Liver (tissue), 8 donors: ENCODE measurements at regions not wholly inside any gene's neighbourhood (a gene's known extent, or its start where the extent isn't known, plus 50 kb on each side); places are given as distances from the start of the nearest gene placed in this dataset.

Source experiments
- DNase-seq: peaks from one replicate; pipeline ENCODE4 v3.0.0-alpha.2; 2017; ENCODE audit warnings: low spot score
- H3K27ac ChIP-seq, 2 donors: one replicate each; pipeline ENCODE4 v1.7.0; 2013; ENCODE audit warnings: inconsistent platforms in 2 of 2, low read length in 2 of 2, control low read depth in 1 of 2, low read depth in 1 of 2, mild to moderate bottlenecking in 1 of 2
- H3K27me3 ChIP-seq, 4 donors: one replicate each; pipeline versions ENCODE4 v1.6.1 to v1.7.0; 2013; ENCODE audit warnings: low read length in 3 of 4, inconsistent platforms in 1 of 4, mild to moderate bottlenecking in 1 of 4, moderate library complexity in 1 of 4; ENCODE audit not compliant: control insufficient read depth in 4 of 4, insufficient read depth in 4 of 4
- H3K36me3 ChIP-seq, 4 donors: one replicate each; pipeline versions ENCODE4 v1.6.1 to v1.7.0; 2013; ENCODE audit warnings: low read length in 3 of 4, mild to moderate bottlenecking in 3 of 4, low read depth in 1 of 4, moderate library complexity in 1 of 4; ENCODE audit not compliant: control insufficient read depth in 4 of 4, insufficient read depth in 3 of 4
- H3K4me1 ChIP-seq, 4 donors: one replicate each; pipeline versions ENCODE4 v1.6.1 to v1.7.0; 2013; ENCODE audit warnings: low read length in 3 of 4, mild to moderate bottlenecking in 3 of 4, moderate library complexity in 1 of 4; ENCODE audit not compliant: control insufficient read depth in 4 of 4, insufficient read depth in 4 of 4
- H3K4me3 ChIP-seq, 3 donors: one replicate each; pipeline versions ENCODE4 v1.6.1 to v1.7.0; 2013; ENCODE audit warnings: low read length in 3 of 3, control low read depth in 1 of 3, low read depth in 1 of 3, mild to moderate bottlenecking in 1 of 3
- H3K9ac ChIP-seq, 2 donors: one replicate each; pipeline ENCODE4 v1.7.0; 2013; ENCODE audit warnings: low read length in 2 of 2, mild to moderate bottlenecking in 2 of 2, moderate library complexity in 2 of 2, control low read depth in 1 of 2, low read depth in 1 of 2
- H3K9me3 ChIP-seq, 4 donors: one replicate each; pipeline versions ENCODE4 v1.6.1 to v1.7.0; 2013; ENCODE audit warnings: low read length in 3 of 4; ENCODE audit not compliant: control insufficient read depth in 4 of 4
- EGR1 ChIP-seq, 2 donors: IDR thresholded peaks; 2 replicates each; pipeline ENCODE4 v1.6.1; 2016 to 2018; ENCODE audit warnings: antibody characterized with exemption in 2 of 2, low read depth in 2 of 2
- FOXA1 ChIP-seq: IDR thresholded peaks from 2 replicates; pipeline ENCODE4 v1.6.1; 2016; ENCODE audit warnings: antibody characterized with exemption
- FOXA2 ChIP-seq: IDR thresholded peaks from 2 replicates; pipeline ENCODE4 v1.6.1; 2016; ENCODE audit warnings: antibody characterized with exemption
- GABPA ChIP-seq, 2 donors: IDR thresholded peaks in 1 of 2; conservative IDR thresholded peaks in 1 of 2; 2 replicates each; pipeline ENCODE4 v1.6.1; 2016; ENCODE audit warnings: antibody characterized with exemption in 2 of 2, mild to moderate bottlenecking in 1 of 2, moderate library complexity in 1 of 2
- HNF4A ChIP-seq, 2 donors: conservative IDR thresholded peaks; 2 replicates each; pipeline ENCODE4 v1.6.1; 2016; ENCODE audit warnings: antibody characterized with exemption in 2 of 2, mild to moderate bottlenecking in 2 of 2
- HNF4G ChIP-seq: IDR thresholded peaks from 2 replicates; pipeline ENCODE4 v1.6.1; 2016; ENCODE audit warnings: antibody characterized with exemption
- JUND ChIP-seq, 2 donors: IDR thresholded peaks; 2 replicates each; pipeline ENCODE4 v1.6.1; 2016; ENCODE audit warnings: antibody characterized with exemption in 2 of 2
- NR2F2 ChIP-seq: IDR thresholded peaks from 2 replicates; pipeline ENCODE4 v1.6.1; 2016; ENCODE audit warnings: antibody characterized with exemption
- RAD21 ChIP-seq, 2 donors: IDR thresholded peaks; 2 replicates each; pipeline ENCODE4 v1.6.1; 2016; ENCODE audit warnings: antibody characterized with exemption in 2 of 2, mild to moderate bottlenecking in 2 of 2
- RXRA ChIP-seq, 2 donors: IDR thresholded peaks; 2 replicates each; pipeline ENCODE4 v1.6.1; 2017 to 2018; ENCODE audit warnings: antibody characterized with exemption in 2 of 2, mild to moderate bottlenecking in 1 of 2
- SP1 ChIP-seq: IDR thresholded peaks from 2 replicates; pipeline ENCODE4 v1.6.1; 2018; ENCODE audit warnings: antibody characterized with exemption, mild to moderate bottlenecking
- TAF1 ChIP-seq: conservative IDR thresholded peaks from 2 replicates; pipeline ENCODE4 v1.6.1; 2016; ENCODE audit warnings: antibody characterized with exemption, mild to moderate bottlenecking
- YY1 ChIP-seq: IDR thresholded peaks from 2 replicates; pipeline ENCODE4 v1.6.1; 2016; ENCODE audit warnings: antibody characterized with exemption, mild to moderate bottlenecking
- WGBS: extraction: QIAGEN DNeasy Blood & Tissue Kit; methylation state at CpG from one replicate; pipeline ENCODE4 v1.1.7; 2013; 5-methylcytosine and 5-hydroxymethylcytosine counted together
- TF ChIP-seq, protein P1 (sequence below): IDR thresholded peaks from 2 replicates; pipeline ENCODE4 v1.6.1; 2016; ENCODE audit warnings: antibody characterized with exemption, mild to moderate bottlenecking
- TF ChIP-seq, protein P2 (sequence below): IDR thresholded peaks from 2 replicates; pipeline ENCODE4 v1.6.1; 2016; ENCODE audit warnings: antibody characterized with exemption
- TF ChIP-seq, protein P3 (sequence below): IDR thresholded peaks from 2 replicates; pipeline ENCODE4 v1.6.1; 2016; ENCODE audit warnings: antibody characterized with exemption
- TF ChIP-seq, protein P4 (sequence below): fragments of 150-350 bp; IDR thresholded peaks from 2 replicates; pipeline ENCODE4 v1.5.1; 2017; ENCODE audit warnings: improper control_type of control experiment, low read depth, low read length; ENCODE audit not compliant: missing input control
- TF ChIP-seq, protein P5 (sequence below): IDR thresholded peaks from 2 replicates; pipeline ENCODE4 v1.6.1; 2016; ENCODE audit warnings: antibody characterized with exemption
- donor health status: healthy.
- donor health status: healthy.
- donor health status: healthy.
- donor health status: healthy.
- donor health status: healthy.

DNA sequence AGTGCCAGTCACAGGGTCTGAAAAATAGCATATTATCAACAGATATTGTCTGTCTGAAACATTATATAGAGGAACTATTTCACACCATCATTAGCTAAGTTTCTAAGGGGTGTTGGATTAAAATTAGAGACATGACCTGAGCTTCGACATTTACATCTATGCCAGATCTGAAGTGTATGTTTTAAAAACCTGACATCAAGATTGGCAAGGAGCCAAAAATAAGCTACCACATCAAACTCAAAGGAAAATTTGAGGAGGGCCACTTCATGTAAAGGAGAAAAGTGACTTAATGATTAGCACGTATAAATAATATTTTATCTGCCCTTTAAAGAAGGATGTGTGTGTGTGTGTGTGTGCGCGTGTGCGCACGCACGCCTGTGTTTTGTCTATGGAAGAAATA, 752.0 kb upstream of the GRM7 start (continued):
- TF ChIP-seq, protein P1, sequence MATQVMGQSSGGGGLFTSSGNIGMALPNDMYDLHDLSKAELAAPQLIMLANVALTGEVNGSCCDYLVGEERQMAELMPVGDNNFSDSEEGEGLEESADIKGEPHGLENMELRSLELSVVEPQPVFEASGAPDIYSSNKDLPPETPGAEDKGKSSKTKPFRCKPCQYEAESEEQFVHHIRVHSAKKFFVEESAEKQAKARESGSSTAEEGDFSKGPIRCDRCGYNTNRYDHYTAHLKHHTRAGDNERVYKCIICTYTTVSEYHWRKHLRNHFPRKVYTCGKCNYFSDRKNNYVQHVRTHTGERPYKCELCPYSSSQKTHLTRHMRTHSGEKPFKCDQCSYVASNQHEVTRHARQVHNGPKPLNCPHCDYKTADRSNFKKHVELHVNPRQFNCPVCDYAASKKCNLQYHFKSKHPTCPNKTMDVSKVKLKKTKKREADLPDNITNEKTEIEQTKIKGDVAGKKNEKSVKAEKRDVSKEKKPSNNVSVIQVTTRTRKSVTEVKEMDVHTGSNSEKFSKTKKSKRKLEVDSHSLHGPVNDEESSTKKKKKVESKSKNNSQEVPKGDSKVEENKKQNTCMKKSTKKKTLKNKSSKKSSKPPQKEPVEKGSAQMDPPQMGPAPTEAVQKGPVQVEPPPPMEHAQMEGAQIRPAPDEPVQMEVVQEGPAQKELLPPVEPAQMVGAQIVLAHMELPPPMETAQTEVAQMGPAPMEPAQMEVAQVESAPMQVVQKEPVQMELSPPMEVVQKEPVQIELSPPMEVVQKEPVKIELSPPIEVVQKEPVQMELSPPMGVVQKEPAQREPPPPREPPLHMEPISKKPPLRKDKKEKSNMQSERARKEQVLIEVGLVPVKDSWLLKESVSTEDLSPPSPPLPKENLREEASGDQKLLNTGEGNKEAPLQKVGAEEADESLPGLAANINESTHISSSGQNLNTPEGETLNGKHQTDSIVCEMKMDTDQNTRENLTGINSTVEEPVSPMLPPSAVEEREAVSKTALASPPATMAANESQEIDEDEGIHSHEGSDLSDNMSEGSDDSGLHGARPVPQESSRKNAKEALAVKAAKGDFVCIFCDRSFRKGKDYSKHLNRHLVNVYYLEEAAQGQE: no peak
- no peak for TF ChIP-seq FOXA1

DNA sequence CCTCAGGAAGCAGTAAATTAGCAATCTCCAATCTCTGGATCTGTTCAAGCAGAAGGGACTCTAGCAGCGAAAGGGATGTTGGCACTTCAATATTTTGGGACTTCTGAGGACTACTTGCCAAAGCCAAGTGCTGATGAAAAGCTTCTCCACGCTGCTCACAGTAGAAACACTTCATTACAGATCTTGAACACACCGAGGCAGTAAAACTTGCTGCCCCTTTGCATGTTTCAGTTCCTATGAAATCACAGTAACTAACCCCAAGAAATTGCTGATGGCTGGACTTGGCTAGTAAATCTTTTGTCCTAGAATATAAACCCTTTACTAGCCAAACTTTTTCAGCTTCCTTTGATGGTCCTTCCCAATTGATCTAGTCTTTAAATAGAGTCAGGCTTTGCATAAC, 750.5 kb upstream of the GRM7 start:
- Histone ChIP-seq H3K27me3 (no peaks in the 10 kb centered on the region), H3K9ac (no peak overlapping the region), H3K36me3 (no peaks in the 10 kb centered on the region), H3K9me3 (peaks cover 0 to 5% (median under 1%) of the 10 kb centered on the region in 4 donors), H3K4me3 (no peak overlapping the region), H3K4me1 (no peaks in the 10 kb centered on the region), H3K27ac (no peak overlapping the region)
- no peak for DNase-seq
- WGBS: 84% methylated on average over 3 of the region's 3 CpGs
- TF ChIP-seq, protein P2, sequence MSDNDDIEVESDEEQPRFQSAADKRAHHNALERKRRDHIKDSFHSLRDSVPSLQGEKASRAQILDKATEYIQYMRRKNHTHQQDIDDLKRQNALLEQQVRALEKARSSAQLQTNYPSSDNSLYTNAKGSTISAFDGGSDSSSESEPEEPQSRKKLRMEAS: no peak
- TF ChIP-seq RAD21 (IDR thresholded peaks at IDR 0.05) (no peak), JUND (IDR thresholded peaks at IDR 0.05) (no peak), NR2F2 (no peak), FOXA2 (no peak), SP1 (no peak), YY1 (no peak), FOXA1 (no peak), GABPA (IDR thresholded peaks at IDR 0.05 in 1 of 2, conservative IDR thresholded peaks at IDR 0.05 in 1 of 2) (no peak), TAF1 (no peak), EGR1 (IDR thresholded peaks at IDR 0.05; ENCODE audit: low read depth in 2 of 2) (no peak), HNF4G (no peak), RXRA (IDR thresholded peaks at IDR 0.05) (no peak), HNF4A (conservative IDR thresholded peaks at IDR 0.05) (no peak)
- TF ChIP-seq, protein P3, sequence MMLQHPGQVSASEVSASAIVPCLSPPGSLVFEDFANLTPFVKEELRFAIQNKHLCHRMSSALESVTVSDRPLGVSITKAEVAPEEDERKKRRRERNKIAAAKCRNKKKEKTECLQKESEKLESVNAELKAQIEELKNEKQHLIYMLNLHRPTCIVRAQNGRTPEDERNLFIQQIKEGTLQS: no peak
- TF ChIP-seq, protein P1: no peak
- TF ChIP-seq, protein P4, sequence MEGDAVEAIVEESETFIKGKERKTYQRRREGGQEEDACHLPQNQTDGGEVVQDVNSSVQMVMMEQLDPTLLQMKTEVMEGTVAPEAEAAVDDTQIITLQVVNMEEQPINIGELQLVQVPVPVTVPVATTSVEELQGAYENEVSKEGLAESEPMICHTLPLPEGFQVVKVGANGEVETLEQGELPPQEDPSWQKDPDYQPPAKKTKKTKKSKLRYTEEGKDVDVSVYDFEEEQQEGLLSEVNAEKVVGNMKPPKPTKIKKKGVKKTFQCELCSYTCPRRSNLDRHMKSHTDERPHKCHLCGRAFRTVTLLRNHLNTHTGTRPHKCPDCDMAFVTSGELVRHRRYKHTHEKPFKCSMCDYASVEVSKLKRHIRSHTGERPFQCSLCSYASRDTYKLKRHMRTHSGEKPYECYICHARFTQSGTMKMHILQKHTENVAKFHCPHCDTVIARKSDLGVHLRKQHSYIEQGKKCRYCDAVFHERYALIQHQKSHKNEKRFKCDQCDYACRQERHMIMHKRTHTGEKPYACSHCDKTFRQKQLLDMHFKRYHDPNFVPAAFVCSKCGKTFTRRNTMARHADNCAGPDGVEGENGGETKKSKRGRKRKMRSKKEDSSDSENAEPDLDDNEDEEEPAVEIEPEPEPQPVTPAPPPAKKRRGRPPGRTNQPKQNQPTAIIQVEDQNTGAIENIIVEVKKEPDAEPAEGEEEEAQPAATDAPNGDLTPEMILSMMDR: no peak
- TF ChIP-seq, protein P5, sequence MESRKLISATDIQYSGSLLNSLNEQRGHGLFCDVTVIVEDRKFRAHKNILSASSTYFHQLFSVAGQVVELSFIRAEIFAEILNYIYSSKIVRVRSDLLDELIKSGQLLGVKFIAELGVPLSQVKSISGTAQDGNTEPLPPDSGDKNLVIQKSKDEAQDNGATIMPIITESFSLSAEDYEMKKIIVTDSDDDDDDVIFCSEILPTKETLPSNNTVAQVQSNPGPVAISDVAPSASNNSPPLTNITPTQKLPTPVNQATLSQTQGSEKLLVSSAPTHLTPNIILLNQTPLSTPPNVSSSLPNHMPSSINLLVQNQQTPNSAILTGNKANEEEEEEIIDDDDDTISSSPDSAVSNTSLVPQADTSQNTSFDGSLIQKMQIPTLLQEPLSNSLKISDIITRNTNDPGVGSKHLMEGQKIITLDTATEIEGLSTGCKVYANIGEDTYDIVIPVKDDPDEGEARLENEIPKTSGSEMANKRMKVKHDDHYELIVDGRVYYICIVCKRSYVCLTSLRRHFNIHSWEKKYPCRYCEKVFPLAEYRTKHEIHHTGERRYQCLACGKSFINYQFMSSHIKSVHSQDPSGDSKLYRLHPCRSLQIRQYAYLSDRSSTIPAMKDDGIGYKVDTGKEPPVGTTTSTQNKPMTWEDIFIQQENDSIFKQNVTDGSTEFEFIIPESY: no peak
